ENCODE measurements at regions not wholly inside any gene's neighbourhood (a gene's known extent, or its start where the extent isn't known, plus 50 kb on each side); places are given as distances from the start of the nearest gene placed in this dataset.
"Not testable (repeated sequence)": the region's sequence is repeated elsewhere in the genome, so short reads cannot be mapped to it uniquely, and the experiment has no call there.

GRCh38 chr12:68439368-68440045 is 107.3 kb upstream of the MDM1 start:
- WGBS, 2 donors: 91 to 94% methylated on average over 4 of the region's 4 CpGs
- H3K27me3 ChIP-seq: no peaks in the 10 kb centered on the region
- no peak for DNase-seq
- peaks cover 0 to 6% (median 0%) of the 10 kb centered on the region in 4 donors for H3K9me3 ChIP-seq
- no peaks in the 10 kb centered on the region for H3K36me3 ChIP-seq
- peak overlapping the region in 1 of 4 donors; percentile 33 for H3K27ac ChIP-seq
- intact Hi-C loops (cut with DNase I): no loop called here
- peaks cover 0 to 14% (median 3%) of the 10 kb centered on the region in 4 donors for H3K4me1 ChIP-seq
- no peak overlapping the region for H3K4me3 ChIP-seq
- TF ChIP-seq POLR2A (IDR thresholded peaks at IDR 0.05) (no peak), POLR2AphosphoS5 (IDR thresholded peaks at IDR 0.05) (no peak), EP300 (IDR thresholded peaks at IDR 0.05) (no peak)
- TF ChIP-seq, protein P1, sequence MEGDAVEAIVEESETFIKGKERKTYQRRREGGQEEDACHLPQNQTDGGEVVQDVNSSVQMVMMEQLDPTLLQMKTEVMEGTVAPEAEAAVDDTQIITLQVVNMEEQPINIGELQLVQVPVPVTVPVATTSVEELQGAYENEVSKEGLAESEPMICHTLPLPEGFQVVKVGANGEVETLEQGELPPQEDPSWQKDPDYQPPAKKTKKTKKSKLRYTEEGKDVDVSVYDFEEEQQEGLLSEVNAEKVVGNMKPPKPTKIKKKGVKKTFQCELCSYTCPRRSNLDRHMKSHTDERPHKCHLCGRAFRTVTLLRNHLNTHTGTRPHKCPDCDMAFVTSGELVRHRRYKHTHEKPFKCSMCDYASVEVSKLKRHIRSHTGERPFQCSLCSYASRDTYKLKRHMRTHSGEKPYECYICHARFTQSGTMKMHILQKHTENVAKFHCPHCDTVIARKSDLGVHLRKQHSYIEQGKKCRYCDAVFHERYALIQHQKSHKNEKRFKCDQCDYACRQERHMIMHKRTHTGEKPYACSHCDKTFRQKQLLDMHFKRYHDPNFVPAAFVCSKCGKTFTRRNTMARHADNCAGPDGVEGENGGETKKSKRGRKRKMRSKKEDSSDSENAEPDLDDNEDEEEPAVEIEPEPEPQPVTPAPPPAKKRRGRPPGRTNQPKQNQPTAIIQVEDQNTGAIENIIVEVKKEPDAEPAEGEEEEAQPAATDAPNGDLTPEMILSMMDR (IDR thresholded peaks at IDR 0.05): no peak

GRCh38 chr12:68440068-68440581 is 108.0 kb upstream of the MDM1 start:
- 93% methylated on average over 5 of the region's 5 CpGs for whole genome bisulfite sequencing, 2 donors
- H3K9me3 ChIP-seq: peaks cover 0 to 6% (median 0%) of the 10 kb centered on the region in 4 donors
- no peak overlapping the region for H3K4me3 ChIP-seq
- H3K27ac ChIP-seq: peak overlapping the region in 1 of 4 donors; percentile 33
- no peak for TF ChIP-seq POLR2A (IDR thresholded peaks at IDR 0.05)
- no peak for TF ChIP-seq EP300 (IDR thresholded peaks at IDR 0.05)
- TF ChIP-seq, protein P1 (IDR thresholded peaks at IDR 0.05): no peak
- no peak for TF ChIP-seq POLR2AphosphoS5 (IDR thresholded peaks at IDR 0.05)
- intact Hi-C loops (cut with DNase I): no loop called here
- peaks cover 0 to 14% (median 3%) of the 10 kb centered on the region in 4 donors for H3K4me1 ChIP-seq
- no peak for DNase-seq
- H3K36me3 ChIP-seq: no peaks in the 10 kb centered on the region
- H3K27me3 ChIP-seq: no peaks in the 10 kb centered on the region

- no peak overlapping the region for H3K4me3 ChIP-seq
- TF ChIP-seq EP300 (IDR thresholded peaks at IDR 0.05) (no peak), POLR2A (IDR thresholded peaks at IDR 0.05) (no peak), POLR2AphosphoS5 (IDR thresholded peaks at IDR 0.05) (no peak)
- TF ChIP-seq, protein P1 (IDR thresholded peaks at IDR 0.05): no peak
- no peak for DNase-seq
- no peak overlapping the region for H3K27ac ChIP-seq
- peaks cover 0 to 16% (median 5%) of the 10 kb centered on the region in 4 donors for H3K4me1 ChIP-seq
- no peaks in the 10 kb centered on the region for H3K36me3 ChIP-seq
- peaks cover 0 to 2% (median 0%) of the 10 kb centered on the region in 4 donors for H3K9me3 ChIP-seq
- H3K27me3 ChIP-seq: no peaks in the 10 kb centered on the region
- 44 to 80% methylated on average over 1 of the region's 1 CpG for WGBS, 2 donors
- intact Hi-C loops (cut with DNase I): no loop called here
Observed at GRCh38 chr12:68441167-68441566, 109.0 kb upstream of the MDM1 start.

DNA sequence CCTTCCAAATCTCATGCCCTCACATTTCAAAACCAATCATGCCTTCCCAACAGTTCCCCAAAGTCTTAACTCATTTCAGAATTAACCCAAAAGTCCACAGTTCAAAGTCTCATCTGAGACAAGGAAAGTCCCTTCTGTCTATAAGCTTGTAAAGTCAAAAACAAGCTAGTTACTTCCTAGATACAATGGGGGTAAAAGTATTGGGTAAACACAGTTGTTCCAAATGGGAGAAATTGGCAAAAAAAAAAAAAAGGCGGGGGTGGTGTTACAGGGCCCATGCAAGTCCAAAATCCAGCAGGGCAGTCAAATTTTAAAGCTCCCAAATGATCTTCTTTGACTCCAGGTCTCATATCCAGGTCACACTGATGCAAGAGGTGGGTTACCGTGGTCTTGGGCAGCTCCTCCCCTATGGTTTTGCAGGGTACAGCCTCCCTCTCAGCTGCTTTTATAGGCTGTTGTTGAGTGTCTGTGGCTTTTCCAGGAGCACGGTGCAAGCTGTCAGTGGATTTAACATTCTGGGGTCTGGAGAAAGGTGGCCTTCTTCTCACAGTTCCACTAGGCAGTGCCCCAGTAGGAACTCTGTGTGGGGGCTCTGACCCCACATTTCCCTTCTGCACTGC is 110.3 kb upstream of the MDM1 start:
- H3K9me3 ChIP-seq; H3K27me3 ChIP-seq; intact Hi-C loops (cut with DNase I); DNase-seq; H3K4me3 ChIP-seq; H3K27ac ChIP-seq; H3K36me3 ChIP-seq: not testable (repeated sequence)
- H3K4me1 ChIP-seq: peaks cover 0 to 22% (median 7%) of the 10 kb centered on the region in 4 donors
- WGBS, 2 donors: 24 to 65% methylated on average over 3 of the region's 3 CpGs

DNA sequence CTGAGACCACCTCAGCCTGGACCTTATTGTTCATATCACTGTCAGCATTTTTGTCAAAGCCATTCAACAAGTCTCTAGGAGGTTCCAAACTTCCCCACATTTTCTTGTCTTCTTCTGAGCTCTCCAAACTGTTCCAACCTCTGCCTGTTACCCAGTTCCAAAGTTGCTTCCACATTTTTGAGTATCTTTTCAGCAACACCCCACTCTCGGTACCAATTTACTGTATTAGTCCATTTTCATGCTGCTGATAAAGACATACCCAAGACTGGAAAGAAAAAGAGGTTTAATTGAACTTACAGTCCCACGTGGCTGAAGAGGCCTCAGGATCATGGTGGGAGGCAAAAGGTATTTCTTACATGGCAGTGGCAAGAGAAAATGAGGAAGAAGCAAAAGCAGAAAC is 111.5 kb upstream of the MDM1 start:
- DNase-seq; intact Hi-C loops (cut with DNase I); H3K9me3 ChIP-seq; H3K4me3 ChIP-seq; H3K36me3 ChIP-seq; H3K27me3 ChIP-seq; H3K27ac ChIP-seq: not testable (repeated sequence)
- H3K4me1 ChIP-seq: peaks cover 0 to 22% (median 7%) of the 10 kb centered on the region in 4 donors
- 88 to 89% methylated on average over 2 of the region's 2 CpGs for WGBS, 2 donors
